AG09319 (cell line): ENCODE measurements at regions not wholly inside any gene's neighbourhood (a gene's known extent, or its start where the extent isn't known, plus 50 kb on each side); places are given as distances from the start of the nearest gene placed in this dataset.

Source experiments
- DNase-seq: peaks from one replicate; pipeline ENCODE4 v3.0.0-alpha.2; 2010; ENCODE audit warnings: low read depth; ENCODE audit errors: extremely low read depth
- CTCF ChIP-seq: IDR thresholded peaks from 2 replicates; pipeline ENCODE4 v1.5.1; 2011; ENCODE audit warnings: low read depth, mild to moderate bottlenecking, inconsistent platforms, low read length, moderate library complexity

- TF ChIP-seq CTCF, result no peak
- no peak for DNase-seq
Observed at GRCh38 chr16:26433807-26434206, 632.9 kb upstream of the C16orf82 start.

GRCh38 chr16:26441178-26441577 is 625.5 kb upstream of the C16orf82 start:
- DNase-seq, result no peak
- TF ChIP-seq CTCF, result no peak

GRCh38 chr16:26442321-26442720 is 624.4 kb upstream of the C16orf82 start:
- TF ChIP-seq CTCF, result no peak

GRCh38 chr16:26447570-26447969 is 619.2 kb upstream of the C16orf82 start:
- TF ChIP-seq CTCF, result no peak
- no peak for DNase-seq

More at GRCh38 chr16:26442321-26442720, 624.4 kb upstream of the C16orf82 start:
- DNase-seq, result no peak

- no peak for DNase-seq
- no peak for TF ChIP-seq CTCF
Observed at GRCh38 chr16:26453215-26453614, 613.5 kb upstream of the C16orf82 start.

GRCh38 chr16:26454102-26454501 is 612.6 kb upstream of the C16orf82 start:
- TF ChIP-seq CTCF, result no peak
- DNase-seq, result no peak

- DNase-seq, result no peak
- no peak for TF ChIP-seq CTCF
Observed at GRCh38 chr16:26456074-26456473, 610.7 kb upstream of the C16orf82 start.
